GM12801 (cell line): ENCODE measurements at regions not wholly inside any gene's neighbourhood (a gene's known extent, or its start where the extent isn't known, plus 50 kb on each side); places are given as distances from the start of the nearest gene placed in this dataset.

ENCODE experiments used
- CTCF ChIP-seq: IDR thresholded peaks from one replicate; pipeline ENCODE4 v1.5.1; 2011; ENCODE audit warnings: control low read depth; ENCODE audit not compliant: insufficient read length; ENCODE audit errors: extremely low read depth

- no peak for TF ChIP-seq CTCF
These were observed 193.9 kb upstream of the PHF14 start for GRCh38 chr7:10779465-10780399.

GRCh38 chr7:10780400-10780747 lies 193.3 kb upstream of the PHF14 start:
- no peak for TF ChIP-seq CTCF

GRCh38 chr7:10789170-10789569 lies 184.5 kb upstream of the PHF14 start:
- TF ChIP-seq CTCF, result no peak

GRCh38 chr7:10790910-10791309 lies 182.8 kb upstream of the PHF14 start:
- no peak for TF ChIP-seq CTCF

- no peak for TF ChIP-seq CTCF
These were observed 179.5 kb upstream of the PHF14 start for GRCh38 chr7:10793995-10794775.

GRCh38 chr7:10797157-10797556 lies 176.5 kb upstream of the PHF14 start:
- no peak for TF ChIP-seq CTCF

GRCh38 chr7:10798044-10798443 lies 175.6 kb upstream of the PHF14 start:
- no peak for TF ChIP-seq CTCF
